GM19351 (cell line): ENCODE measurements at regions not wholly inside any gene's neighbourhood (a gene's known extent, or its start where the extent isn't known, plus 50 kb on each side); places are given as distances from the start of the nearest gene placed in this dataset.
"Not testable (repeated sequence)": the region's sequence is repeated elsewhere in the genome, so short reads cannot be mapped to it uniquely, and the experiment has no call there.

Experiments used
- ATAC-seq: cut with Tn5 transposase; IDR thresholded peaks from one replicate; pipeline ENCODE4 v1.9.1; 2021; ENCODE audit warnings: mild to moderate bottlenecking, moderate library complexity; ENCODE audit not compliant: unreplicated experiment

DNA sequence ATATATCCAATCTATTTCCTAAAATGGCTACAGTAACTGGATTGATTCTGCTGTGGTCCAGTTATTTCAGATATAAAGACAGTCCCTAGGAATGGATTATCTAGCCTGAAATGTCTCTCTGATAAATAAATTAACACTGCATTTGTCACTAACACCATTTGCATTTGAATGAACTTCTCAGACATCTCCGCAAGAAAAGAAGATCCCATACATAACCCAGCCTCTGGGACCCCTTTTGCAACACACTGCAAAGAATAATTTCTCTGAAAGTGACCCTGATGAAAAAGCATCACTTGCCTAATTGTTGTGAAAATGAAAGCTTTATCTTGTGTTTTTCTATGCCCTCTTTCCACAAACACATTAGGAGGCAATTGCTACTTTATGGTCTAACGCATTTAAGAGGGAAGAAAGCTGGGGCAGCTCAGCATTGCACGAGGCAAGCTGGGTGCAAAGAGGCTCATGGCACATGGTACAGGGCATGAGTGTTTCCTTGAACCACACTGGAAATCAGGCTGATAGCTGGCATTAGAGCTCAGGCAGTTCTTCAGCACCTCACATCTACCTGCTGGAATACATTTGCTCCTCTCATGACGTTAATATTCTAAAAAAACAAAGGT lies 379.9 kb downstream of the IRS2 start:
- ATAC-seq: no peak

DNA sequence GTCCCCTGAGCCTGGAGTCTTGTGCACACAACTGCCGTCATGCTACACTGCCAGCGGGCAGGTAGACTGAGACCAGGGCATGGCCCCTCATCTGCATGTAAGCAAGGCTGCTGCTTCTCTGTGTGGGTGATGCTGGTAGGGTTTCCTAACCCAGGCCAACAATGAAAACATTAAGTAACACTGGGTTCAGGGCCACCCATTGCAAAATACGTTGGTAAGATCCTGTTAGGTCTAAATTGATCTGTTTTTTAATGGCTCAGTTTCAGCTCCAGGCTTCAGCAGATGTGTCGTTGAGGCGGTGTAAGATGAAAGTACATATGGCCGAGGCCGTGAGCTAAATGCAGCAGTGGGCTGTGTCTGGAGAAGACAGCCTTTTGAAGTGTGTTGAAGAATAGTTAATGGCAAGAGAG lies 383.4 kb downstream of the IRS2 start:
- no peak for ATAC-seq

DNA sequence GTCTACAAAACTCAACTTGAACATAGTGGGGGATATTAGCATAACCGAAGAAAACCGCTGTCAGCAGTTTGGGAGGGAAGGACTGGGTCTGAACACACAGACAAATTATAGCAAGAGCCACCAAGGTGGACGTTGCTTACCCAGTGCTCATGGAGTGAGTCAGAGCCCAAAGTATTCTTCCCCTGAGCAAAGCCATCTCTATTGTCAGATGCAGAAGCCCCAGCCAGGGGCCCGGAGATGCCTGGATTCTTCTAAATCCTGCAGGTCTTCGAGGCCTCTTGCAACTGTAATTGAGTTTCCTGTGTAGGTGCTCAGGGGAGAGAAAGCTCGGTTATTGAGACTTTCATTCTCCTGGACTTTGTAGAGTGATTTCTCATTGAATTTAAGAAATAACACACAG lies 384.5 kb downstream of the IRS2 start:
- ATAC-seq: no peak

DNA sequence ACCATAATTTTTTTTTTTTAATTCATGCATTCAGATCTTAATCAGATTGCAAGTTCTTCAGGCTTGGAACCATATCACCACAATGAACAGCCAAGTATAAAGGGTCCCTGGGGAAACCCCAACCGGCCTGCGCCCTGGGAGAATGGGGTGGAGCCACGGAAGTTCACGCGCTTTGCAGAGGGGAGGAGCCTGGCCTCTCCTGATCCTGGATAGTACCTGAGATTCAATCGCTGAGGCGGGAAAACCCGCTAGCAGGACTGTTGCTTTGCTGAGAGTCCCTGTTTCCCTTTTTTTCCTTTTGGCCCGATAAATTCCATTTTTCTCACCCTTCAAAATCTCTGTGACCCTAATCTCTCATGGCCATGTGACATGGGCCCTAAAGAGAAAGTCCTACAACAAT lies 385.1 kb downstream of the IRS2 start:
- ATAC-seq: no peak

DNA sequence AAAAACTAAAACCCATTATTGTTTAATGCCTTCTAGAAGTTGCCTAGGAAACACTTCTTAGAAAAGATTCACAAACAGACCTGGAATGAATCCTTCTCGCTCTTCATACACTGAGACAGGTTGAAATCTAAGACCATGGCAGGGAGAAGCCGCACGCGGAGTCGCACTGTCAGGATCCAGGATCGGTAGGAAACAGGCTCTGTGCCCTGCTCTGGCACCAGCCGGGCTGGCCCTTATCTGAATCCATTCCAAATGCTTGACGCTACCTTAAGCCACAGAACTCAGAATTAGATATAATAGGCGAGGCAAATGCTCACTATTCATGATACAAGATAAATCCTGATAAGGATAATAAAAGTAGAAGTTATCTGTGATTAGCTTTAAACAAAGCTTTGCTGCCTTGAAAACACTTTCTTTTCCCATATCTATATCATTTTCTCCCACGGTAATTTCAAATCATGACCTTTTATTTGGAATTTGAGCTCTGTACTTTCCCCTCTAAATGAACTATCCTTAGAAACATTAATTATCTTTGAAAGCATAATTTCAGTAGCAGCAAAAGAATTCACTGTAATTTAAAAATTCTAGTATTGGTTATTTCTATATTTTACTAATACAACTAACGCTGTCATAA lies 385.6 kb downstream of the IRS2 start:
- ATAC-seq: no peak

DNA sequence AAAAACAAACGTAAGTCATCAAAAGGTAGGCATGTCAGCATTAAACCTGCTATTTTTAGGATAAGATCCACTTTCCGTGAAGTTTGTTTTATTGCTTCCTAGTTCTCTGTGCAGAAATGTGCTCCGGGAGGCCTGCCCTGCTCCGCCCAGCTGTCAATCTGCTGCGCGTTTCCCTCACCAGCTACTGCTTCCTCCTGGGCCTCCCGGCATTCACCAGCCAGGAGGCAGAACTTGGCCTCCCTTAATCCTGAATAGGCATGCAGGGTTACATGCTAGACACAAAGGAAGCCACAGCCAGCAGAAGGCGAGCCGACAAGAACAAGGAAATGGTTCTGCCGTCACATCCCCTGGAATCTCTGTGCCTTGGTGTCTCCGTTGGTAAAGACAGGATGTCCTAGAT lies 386.2 kb downstream of the IRS2 start:
- ATAC-seq: no peak

DNA sequence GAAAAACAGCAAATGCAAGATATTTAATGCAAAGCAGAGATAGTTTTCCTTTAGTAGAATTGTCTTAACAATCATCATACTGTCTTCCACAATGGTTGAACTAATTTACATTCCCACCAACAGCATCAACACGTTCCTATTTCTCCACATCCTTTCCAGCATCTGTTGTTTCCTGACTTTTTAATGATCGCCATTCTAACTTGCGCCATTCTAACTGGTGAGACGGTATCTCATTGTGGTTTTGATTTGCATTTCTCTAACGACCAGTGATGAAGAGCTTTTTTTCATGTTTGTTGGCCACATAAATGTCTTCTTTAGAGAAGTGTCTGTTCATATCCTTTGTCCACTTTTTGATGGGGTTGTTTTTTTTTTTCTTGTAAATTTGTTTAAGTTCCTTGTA lies 388.3 kb downstream of the IRS2 start:
- not testable (repeated sequence) for ATAC-seq

DNA sequence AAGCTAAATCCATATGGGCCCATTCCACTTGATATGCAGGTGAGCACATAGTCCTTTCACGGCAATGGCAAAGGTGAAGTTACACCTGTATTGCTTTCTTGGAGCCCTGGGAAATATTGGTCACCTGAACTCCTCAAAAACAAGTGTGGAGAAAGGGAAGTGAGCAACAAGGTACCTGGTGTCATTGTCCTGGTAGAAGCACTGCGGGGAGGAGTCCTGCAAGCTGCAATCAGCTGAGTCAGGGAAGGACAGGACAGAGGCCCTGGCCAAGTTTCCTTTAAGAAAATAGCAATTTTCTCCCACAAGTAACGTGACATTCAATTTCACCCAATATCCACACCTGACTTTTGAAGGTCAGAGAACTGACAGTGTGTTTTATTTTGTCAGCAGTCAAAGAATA lies 389.1 kb downstream of the IRS2 start:
- ATAC-seq: no peak

DNA sequence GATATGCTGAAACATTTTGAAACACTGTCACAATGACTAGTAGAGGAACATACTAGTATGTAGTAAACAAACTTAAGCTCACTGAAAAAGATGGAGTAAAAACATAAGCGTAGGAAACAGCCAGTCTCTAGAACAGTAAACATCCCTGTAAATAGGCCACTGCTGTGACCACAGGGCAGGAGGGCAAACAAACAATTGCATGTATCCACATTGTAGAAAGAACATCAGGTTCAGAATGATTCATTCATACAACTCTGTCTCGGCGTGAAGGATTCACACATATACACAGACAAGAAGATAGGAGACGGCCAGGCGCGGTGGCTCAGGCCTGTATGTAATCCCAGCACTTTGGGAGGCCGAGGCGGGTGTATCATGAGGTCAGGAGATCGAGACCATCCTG lies 390.1 kb downstream of the IRS2 start:
- ATAC-seq: no peak

DNA sequence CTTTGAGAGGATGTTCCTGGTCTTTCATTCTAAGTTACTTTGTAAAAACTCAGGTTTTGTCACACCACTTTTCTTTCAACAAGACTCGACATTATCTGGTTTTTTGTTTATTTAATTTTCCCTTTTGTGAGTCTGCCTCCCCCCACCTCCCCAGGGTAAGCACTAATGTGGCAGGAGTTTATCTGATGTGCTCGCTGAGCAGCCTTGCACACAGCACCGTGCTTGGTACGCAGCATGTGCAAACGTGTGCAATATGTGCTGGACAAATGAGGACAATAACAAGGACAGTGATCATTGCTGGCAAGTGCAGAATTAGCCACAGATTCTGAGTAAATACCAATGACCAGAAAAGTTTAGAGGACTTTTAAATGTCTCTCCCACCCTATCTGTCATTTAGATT lies 391.4 kb downstream of the IRS2 start:
- ATAC-seq: no peak

DNA sequence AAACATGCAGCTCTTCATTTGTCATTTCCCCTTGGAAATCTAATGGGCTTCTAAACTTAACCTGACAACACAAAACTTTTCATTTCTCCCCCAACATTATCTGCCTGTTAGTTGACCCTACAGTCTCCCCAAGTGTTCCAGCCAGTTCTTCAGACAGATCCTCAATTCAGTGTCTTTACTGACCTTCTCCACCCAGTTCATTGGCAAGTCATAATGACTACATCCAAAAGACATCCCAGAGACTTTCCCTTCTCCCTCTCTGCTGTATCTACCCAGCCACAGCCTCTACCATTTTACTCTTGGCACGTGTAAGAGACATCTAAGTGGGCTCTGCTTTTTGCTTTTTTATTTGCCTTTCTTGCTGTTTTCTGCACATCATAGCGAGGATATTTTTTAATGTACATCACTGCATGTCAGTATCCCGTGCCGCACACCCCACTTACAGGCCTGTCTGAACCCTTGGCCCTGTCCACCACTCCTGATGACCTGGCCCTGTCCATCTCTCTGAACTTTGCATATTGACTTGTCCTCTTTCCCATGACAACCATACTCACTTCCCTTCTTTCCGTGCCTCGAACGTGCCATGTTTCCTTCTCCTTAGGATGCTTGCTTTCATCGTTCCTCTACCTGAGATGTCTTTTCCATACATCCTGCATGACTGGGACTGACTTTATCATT lies 391.9 kb downstream of the IRS2 start:
- no peak for ATAC-seq

DNA sequence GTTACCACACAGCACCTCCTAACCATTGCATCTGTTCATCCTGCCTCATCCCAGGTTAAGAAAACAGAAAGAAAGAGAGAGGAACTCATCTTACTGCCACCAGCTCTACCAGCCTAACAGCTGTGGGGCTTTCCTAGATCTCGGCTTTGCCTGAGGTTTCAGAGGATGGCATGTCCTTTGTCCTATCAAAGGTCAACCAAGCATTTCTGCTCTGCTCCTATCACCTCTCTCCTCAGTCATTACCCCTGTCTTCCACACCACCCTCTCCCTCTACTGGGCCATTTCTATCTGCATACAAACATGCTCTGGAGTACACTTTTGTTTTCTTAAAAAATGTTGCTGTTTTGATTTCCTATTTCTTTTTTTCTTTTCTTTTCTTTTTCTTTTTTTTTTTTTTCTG lies 393.3 kb downstream of the IRS2 start:
- ATAC-seq: no peak

DNA sequence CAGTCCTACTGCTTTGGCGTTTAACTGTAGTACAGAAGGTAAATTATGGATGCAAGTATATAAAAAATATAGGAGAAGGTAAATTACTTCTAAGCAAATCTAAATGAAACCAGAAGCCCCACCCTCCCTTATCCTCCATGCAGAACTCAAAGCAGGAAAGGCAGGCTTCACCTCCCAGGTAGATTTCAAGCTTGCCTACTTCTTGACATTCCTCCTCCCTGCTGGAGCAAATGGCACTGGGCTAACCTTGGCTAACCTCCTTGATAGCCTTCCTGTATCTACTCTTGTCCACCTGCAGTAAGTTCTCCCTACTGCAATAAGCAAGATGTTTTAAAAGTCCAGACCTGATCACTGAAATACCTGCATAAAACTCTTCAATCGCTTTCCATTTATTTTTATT lies 396.0 kb downstream of the IRS2 start:
- ATAC-seq: no peak

DNA sequence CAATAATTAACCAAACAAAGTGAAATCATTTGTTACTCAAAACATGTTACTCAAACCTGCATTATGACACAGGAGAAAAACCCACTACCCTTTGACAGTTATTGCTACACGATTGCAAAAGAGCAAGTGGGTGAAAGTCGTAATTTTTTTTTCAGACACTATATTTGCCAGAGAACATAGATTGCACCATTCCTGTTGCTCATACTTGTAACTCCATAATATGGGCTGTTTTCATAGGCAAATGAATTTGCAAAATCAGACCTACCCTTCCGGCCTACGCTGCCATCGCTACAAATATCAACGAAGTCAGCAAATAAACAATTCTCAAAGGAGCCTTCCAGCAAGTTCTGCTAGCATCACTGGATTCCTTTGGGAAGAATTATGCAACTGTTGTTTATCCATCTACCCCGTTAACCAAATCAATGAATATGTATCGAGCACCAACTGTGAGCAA lies 396.5 kb downstream of the IRS2 start:
- no peak for ATAC-seq

DNA sequence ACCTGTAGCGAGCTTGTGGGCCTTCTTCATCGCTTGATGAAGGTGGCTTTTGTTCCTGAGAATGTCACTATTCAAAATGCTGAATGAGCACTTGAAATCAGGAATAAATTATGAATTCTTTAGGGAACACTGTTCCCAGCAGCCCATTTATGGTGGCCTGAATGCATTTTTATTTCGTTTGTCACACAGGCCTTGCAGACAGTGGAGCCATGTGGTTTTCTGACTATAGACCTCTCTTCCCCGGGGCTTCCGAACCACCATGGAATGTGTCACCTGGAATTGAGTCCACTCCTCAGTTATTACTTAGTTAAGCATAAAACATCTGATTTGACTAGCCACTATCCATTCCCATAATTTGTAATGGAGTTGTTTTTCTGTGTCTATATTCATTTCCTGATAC lies 396.9 kb downstream of the IRS2 start:
- ATAC-seq: no peak

DNA sequence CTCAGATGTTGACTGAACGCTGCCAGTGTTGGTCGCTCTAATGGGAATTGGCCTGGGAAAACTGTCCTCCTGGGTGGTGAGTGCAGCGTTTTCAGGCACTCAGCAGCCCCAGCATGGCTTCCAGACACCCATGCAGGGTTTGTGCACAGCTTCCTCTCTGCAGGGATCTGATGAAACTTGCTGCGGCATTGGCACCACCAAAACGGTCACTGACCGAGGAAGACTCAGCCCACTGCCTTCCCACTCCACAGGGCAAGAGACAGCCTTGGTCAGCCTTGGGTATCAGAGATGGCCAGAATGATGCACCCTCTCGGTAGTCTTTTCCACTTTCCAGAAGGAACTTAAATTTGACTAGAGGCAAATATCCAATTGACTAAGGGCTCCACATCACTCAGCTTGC lies 398.9 kb downstream of the IRS2 start:
- no peak for ATAC-seq

DNA sequence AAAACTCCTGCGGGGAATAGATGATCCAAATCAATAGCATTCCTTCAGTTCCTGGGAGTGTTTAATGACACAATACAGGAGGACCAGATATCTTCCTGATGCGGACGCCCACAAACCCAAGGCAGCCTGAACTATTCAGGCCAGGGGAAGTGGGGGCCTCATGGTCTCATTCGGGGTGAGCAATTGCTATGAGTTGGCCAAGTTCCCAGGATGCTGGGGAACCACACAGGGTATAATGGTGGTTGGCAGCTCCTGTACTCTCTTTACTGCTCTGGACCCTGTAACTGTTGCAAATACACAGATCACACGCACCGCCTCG lies 401.2 kb downstream of the IRS2 start:
- ATAC-seq: no peak

DNA sequence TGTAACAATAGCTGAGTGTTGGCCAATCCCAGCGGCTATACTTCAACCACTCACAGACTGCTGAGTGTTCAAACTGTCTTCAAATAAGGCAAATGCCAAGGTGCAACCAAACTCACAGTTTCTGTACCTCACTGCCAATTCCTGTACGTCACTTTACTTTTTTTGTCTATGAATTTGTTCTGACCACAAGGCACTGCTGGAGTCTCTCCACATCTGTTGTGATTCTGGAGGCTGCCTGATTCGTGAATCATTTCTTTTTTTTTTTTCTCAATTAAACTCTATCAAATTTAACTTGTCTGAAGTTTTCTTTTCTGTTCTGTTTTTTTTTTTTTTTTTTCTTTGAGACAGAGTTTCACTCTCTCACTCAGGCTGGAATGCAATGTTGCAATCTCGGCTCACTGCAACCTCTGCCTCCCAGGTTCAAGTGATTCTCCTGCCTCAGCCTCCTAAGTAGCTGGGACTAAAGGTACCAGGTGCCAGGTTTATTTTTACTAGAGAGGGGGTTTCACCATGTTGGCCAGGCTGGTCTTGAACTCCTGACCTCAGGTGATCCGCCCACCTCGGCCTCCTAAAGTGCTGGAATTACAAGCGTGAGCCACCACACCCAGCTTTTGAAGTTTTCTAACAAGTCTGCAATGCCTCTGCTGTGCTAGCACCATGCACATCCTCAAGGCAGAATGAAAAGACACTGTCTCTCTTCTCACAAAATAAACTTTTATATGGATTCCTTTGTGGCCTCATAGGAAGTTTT lies 401.7 kb downstream of the IRS2 start:
- ATAC-seq: no peak

DNA sequence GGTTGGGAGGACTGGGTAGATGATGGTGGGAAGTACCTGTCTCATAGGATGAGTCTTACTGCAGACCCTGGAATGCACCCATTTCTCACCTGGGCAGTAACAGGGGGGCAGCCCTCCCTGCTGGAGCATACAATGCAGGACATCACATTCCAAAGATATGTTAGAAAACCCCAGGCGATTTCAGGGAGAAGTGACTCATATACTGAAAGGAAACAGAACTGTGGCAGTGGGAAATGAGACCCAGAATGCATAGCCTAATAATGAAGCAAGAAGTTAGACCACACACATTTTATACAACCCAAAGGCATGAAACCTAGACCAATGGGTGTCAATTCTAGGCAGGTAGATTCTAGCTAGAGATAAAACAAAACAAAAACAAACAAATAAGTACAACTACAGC lies 402.7 kb downstream of the IRS2 start:
- ATAC-seq: no peak

DNA sequence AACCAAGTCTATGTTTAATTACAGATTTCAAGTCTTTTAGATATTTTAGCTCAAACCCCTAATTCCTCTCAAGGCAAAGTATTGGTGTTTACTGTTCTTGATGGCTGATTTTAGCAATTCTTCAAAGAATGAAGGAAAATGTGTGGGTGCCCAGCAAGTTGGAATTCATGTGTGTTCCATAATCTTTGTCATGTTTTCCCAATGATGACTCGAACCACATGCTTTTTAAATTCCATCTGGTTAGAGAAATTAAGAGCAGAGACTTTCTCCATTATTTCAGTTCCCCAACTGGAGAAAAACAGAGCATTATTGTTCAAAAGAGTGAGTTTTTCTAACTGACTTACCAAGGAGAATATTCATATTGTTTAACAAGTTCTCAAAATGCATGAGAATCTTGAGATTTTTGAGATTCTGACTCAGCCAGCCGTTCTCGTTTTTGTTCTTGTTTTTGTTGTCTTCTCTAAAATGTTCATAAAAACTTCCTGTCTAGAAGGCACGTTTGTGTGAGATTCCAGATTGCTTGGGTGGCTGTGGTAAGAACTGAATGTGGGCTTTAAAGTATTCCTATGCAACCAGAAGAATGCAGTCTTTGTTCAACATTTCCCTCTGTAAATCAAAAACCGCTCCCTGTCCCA lies 404.7 kb downstream of the IRS2 start:
- no peak for ATAC-seq

DNA sequence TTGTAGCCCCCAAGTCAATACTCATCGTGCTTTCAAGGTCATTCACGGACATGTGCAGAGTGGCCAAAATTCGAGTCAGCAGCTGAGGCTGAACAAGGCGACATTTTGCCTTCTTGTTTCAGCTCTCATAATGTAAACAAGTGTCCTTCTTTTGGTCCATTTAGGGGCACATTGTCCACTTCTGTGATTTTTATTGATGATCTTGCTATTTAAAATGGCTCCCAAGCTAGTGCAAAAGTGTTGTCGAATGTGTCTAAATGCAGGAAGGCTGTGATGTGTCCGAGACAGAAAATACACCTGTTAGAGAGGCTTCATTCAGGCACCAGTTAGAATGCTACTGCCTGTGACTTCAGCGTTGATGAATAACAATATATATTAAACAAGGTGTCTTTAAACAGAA lies 405.9 kb downstream of the IRS2 start:
- ATAC-seq: no peak

DNA sequence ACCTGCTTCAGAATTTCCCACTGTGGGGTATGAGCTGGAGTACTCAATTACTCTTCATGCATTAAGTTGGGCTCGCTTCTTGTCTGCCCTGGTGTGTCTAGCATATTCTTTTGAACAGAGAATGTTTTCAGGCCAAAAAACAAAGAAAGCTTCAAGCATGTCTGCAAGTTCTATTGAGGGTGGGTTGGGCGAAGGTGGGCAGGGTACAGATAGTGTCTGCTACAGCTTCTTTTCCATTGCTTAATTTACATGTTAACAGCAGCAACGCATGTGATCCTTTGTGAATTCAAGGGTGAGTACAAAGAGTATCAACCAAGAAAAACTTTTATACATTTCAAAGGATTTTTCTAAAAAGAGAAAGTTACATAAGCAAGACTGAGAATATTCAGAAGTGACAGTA lies 406.5 kb downstream of the IRS2 start:
- no peak for ATAC-seq
